CD1c-positive myeloid dendritic cell (primary cell): ENCODE measurements at regions not wholly inside any gene's neighbourhood (a gene's known extent, or its start where the extent isn't known, plus 50 kb on each side); places are given as distances from the start of the nearest gene placed in this dataset.
"Not testable (repeated sequence)": the region's sequence is repeated elsewhere in the genome, so short reads cannot be mapped to it uniquely, and the experiment has no call there.

ENCODE experiments used
- DNase-seq: peaks from one replicate; pipeline ENCODE4 v3.0.0-alpha.2; 2016; ENCODE audit errors: extremely low spot score

DNA sequence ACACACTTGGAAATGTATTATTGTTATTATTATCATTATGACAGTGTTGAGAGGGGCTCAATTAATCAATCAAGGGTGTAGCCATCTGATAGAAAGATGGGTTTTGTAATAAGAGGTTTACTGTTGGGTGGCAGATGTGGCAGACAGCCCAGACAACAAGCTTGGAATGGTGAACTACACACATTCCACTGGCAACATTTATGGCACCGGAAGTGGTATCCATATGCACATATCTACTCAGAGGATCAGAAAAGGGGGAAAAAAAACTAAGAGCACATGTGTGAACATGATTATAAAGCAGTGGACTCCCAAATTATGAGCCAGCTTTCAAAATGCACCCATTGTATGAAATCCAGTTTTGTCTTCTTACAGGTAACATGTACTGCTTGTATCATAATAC lies 125.9 kb upstream of the ARX start:
- DNase-seq: no peak

DNA sequence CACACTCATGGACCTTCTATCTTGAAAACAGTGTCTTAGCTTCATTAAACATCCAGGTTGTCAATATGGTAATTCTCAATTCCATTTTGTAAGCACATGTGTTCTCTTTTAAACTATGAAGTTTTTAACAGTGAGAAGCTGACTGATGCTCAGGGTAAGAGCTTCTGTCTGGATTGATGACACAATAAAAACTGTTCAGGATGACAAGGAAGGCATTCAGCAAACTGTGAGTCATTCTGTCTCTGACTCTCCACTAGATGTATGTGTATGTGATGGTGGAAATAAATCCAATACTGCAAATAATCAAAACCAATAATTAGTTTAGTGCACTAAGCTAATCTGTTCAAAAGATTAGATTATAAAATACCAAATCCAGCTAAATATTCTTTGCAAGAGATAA lies 115.3 kb upstream of the ARX start:
- DNase-seq: no peak

DNA sequence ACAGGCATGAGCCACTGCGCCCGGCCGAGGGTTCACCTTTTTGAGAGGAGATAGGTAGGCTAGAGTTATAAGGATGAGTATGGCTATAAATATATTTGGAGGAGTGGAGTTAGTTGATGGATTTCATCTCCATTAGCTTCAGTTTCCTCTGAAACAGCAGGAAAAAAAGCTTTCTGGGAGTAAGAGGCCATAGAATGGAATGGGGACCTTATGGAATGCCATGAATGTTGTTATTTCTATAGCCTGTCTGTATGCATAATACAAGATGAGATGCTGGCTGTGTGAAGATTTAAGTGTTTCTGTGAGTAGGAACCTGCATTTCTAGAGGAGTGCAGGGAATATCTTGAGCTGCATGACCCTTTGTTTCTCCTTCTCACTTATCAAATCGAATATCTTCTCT lies 114.9 kb upstream of the ARX start:
- DNase-seq: no peak

DNA sequence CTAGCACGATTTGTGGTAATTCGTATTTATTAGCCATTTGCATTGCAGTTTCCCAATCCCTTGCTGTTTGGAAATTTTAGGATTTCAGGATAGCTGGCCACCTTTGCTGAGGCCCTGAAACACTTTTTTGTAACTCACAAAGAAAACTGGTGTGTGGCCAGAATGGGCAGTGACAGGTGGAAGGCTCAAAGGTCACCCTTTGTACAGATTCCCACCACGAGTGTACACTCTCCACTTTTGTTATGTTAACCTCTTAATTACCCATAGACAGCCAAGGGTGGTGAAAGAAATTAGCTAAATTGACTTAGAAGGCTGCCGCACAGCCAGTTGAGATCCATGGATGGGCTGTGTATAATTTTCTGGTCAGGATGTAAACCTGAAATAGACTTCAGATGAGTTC lies 109.7 kb upstream of the ARX start:
- no peak for DNase-seq

DNA sequence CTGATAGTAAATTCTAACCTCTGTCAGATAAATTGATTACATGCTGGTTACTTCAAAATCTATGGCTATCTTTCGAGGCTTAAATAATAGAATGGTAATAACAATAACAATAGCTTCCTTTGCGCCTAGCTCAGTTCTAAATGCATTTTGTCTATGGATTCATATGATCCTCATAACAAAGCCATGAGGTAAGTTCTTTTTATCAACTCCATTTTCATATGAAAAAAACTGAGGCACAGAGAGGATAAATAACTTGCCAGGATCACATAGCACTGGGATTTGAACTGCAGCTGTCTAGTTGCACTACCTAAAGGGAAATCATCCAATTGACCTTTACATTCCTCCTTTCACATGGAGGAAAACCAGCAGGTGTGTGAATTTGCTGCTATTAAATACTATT lies 108.6 kb upstream of the ARX start:
- DNase-seq: no peak

DNA sequence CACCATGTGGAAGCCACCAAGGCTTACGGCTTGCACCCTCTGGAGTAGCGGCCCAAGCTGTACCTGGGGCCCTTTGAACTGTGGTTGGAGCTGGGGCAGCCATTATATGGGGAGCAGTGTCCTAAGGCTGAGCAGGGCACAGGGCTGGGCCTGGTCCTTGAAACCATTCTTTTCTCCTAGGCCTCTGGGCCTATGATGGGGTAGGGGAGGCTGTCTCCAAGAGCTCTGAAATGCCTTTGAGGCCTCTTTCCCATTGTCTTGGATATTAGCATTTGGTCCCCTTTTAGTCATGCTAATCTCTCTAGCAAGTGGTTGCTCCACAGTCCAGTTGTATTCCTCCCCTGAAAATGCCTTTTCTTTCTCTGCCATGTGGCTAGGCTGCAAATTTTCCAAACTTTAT lies 96.4 kb upstream of the ARX start:
- no peak for DNase-seq

DNA sequence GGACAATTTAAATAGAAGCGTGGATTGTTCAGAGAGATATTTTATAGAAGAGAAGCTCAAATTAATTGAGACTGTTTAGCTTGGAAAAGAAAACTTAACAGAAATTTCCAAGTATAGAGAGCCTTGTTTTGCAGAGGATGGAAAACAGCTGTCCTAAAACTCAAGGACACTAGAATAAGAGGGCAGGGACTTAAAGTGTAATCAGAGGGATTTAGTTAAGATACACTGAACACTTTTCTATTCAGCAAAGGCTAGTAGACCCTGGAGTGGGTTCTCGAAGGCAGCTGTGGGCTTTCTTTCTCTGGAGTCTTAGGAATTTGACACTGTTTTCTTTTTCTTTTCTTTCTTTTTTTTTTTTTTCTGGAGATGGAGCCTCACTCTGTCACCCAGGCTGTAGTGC lies 92.7 kb upstream of the ARX start:
- no peak for DNase-seq

DNA sequence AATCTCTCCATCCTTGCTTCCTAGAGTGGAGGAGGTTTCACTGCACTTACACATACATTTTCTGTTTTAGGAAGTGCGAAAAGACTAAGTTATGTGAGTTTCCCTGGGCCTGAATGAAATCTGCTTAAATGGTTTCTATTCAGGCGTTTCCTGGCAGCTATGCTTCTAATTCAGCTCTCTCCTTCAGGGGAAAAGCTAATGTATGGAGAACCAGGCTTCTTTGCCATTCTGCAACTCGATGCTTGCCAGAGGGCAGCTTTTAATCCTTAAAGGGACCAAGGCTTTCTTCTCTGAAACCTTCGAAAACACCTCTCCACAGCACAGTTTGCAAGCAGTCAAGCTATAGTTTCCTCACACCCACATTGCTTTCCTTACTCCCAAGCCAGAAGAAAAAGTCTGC lies 89.5 kb upstream of the ARX start:
- no peak for DNase-seq

DNA sequence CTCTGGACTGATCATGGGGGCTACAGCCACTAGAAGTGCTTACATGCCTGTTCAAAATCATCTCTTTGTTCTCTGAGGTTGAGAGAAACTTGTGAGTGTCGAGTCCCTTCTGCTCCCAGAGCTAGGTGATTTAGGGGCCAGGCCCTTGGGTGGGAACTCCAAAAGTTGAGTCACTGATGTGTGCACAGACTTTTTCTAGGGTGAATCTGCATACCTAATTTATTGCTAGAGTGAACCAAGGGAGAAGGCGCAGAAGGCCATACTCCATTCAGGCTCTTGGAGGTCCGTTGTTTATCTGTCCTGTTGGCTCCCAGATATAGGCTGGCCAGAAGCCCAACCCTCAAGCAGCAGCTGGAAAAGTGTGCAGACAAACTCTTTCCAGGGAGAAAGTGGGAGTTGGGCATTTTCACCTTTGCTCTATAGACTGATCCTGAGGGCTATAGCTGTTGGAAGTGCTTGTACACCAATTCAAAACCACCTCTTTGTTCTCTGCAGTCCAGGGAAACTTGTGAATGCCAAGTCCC lies 80.8 kb upstream of the ARX start:
- DNase-seq: no peak

DNA sequence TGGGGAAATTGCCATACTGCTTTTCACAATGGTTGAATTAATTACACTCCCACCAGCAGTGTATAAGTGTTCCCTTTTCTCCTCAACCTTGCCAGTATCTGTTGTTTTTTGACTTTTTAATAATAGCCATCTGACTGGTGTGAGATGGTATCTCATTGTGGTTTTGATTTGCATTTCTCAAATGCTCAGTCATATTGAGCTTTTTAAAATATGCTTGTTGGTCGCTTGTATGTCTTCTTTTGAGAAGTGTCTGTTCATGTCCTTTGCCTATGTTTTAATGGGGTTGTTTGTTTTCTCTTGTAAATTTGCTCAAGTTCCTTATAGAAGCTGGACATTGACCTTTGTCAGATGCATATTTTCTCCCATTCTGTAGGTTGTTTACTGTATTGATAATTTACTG lies 75.4 kb upstream of the ARX start:
- DNase-seq: not testable (repeated sequence)

DNA sequence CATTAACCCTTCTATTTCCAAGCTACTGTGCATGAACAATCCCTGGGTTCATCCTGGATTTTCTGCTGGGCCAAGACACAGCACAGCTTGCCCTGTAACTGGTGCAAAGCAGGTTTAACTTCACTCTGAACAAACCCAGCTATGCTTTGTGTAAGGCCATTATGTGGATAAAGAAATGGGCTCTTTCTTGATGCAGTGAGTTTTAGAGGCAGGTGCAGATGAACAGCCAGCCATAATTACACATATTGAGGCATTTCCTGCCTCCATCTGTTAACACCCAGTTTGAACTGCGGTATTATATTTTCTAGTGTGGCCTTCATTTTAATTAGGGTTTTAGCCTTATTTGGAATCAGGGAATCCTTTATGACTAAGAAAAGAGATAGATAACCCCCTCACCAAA lies 68.7 kb upstream of the ARX start:
- no peak for DNase-seq

DNA sequence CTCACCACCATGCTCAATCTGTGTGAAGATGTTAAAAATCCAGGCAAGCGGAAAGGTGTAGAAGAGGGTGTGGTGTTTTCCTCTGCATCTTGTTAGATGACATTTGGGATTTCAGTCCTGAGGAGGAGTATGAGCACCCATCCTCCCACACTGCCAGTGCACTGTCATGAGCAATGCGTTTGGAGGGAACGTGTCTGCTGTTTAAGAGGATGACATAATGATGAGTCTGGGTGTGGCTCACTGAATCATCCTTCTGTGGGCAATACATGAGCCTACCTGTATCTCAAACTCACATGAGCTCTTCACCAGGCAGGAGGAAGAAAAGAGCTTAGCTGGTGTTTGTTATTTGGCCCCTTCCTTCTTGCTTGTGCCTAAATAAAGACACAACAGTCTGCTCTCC lies 67.9 kb upstream of the ARX start:
- no peak for DNase-seq

DNA sequence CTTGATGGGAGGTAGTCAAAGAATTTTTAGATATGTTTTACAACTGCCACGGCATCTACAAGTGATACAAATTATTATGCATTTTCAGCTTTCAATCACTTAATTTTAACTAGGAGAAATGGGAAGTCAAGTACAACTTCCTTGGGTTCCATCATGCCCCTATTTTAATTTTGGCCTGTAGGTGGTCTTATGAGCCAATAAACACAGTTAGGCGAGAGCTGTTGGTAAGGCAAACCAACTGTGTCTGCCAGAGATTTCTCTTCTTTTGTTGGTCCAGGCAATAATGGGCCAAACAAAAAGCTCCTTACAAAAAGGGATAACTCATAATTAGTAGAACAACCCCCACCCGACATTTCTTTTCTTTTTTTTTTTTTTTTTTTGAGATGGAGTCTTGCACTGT lies 63.3 kb upstream of the ARX start:
- no peak for DNase-seq

DNA sequence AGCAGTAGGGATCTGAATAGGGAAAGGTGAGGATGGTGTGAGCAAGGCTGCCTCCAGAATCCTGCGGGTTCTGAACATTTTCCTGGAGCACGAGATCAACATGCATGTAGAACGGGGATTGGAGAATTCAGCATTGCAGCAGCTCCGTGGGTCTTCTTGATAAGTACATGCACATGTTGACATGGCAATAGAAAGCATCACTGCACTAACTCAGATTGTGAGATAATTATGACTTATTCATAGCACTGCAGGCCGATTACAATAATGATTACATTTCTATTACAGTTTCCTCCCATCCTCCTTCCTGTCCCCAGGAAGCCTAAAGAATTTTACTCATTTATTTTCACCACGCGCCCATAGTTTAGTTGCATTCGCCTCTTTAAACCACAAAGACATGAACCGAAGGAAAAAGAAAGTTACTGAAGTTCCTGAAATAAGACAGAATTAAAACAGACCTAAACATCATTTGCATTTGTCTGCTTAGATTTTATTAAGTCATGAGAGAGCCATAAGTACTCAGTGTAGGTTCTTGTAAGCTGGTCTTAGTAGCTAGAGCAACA lies 61.3 kb upstream of the ARX start:
- DNase-seq: no peak

DNA sequence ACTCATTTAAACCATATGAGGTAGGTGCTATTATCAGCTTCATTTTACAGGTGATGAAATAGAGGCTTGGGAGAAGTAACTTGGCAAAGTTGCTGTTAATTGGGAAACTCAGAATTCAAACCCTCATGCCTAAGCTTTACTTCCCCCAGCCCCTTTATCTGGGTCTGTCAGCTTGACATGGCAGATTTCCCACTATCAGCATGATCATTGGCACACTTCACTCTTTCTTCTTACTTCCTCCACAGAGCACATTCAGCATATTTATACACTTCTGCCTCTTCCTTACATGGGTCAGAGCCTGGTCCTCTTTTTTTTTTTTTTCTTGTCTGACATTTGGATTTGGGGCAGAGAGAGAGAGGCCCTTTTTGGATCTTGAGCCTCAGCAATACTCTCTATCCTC lies 56.5 kb upstream of the ARX start:
- no peak for DNase-seq

DNA sequence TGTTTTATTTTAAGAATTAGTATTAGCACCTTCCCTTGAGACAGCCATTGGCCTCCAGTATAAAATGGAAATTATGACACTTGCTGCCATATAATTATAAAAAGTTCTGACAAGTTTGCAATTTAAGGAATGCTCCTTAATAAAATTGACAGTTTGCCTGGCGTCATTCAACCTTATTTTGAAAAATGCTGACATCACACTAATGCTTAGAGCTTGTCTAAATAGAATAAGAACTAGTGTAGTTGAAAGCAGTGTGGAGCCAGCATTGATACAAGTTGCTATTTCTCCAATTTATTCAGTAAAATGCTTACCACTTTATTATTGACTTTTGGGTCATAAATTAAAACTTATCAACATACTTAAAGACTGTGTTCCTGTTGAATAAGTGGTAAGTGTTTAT lies 54.3 kb upstream of the ARX start:
- DNase-seq: no peak

DNA sequence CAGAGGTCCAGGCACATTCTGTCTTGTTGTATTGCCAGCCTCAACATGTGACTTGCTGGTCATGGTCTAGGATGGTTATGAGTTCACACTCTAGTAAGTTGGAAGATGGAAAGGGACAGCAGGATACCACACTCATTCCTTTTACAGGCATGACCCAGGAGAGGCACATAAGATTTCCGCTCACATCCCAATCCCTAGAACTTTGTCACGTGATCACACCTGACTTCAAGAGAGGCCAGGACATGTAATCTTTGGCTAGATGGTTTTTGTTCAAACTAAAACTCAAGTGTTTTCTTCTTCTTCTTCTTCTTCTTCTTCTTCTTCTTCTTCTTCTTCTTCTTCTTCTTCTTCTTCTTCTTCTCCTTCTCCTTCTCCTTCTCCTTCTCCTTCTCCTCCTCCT lies 53.4 kb upstream of the ARX start:
- no peak for DNase-seq

DNA sequence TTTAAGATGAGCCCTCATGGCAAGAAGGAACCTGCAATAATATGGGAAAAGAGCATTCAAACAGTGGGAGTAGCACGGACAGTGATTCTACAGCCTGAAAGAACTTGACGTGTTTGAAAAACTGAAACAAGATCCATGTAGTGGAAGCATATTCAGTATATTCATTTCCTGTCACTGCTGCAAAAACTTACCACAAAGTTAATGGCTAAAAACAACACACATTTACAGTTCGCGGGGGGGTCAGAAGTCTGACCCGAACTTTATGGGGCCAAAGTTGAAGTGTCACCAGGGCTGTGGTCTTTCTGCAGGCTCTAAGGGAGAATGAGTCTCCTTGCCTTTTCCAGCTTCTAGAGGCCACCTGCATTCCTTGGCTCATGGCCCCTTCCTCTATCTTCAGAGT lies 52.6 kb upstream of the ARX start:
- no peak for DNase-seq

DNA sequence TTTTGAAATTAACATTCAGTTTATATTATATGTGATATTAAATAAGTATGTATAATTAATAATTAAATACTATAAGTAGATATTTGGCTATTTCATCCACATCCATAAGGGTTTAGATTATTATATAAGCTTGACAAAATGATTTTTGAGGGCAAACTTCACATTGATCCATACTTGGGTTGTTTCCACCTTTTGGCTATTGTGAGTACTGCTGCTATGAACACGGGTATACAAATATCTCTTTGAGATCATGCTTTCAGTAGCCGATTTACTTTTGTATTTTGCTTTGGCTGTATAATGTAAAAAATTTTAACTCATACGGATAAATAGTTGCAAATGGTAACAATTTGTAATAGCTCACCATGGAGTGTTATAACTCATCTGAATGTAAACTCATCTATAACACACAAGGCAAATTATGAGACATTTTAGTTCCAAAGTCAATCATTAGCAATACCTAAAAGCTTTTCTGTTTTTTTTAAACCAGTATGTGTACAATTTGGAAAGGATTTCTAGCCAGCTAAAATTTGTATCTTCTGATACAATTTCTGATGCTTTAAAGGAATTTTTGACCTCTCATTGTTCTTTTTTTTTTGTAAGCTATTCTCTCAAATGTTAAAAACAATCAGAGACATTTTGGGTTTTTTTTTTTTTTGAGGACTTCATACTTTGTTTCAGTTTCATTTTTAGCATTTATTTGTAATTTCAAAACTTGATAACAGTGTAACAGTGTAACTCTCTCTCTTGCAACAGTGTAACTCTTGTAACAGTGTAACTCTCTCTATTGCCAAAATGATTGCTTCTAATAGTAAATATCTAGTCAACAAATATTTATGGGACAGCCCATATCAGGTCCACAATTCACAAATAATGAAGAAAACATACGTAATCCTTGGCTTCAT lies 51.8 kb upstream of the ARX start:
- no peak for DNase-seq

DNA sequence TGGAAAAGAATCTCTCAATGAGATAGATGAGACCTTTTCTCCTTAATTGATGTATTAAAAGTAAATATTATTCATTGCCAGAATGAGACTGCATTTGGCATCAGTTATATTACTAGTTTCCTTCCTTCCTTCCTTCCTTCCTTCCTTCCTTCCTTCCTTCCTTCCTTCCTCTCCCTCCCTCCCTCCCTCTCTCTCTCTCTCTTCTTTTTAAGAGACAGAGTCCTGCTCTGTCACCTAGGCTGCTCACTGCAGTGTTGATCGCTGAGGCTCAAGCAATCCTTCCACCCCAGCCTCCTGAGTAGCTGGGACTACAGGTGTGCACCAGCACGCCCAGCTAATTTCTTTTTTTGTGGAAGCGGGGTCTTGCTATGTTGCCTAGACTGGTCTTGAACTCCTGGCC lies 50.4 kb upstream of the ARX start:
- DNase-seq: no peak
